BJ (cell line): ENCODE measurements at regions not wholly inside any gene's neighbourhood (a gene's known extent, or its start where the extent isn't known, plus 50 kb on each side); places are given as distances from the start of the nearest gene placed in this dataset.

Source experiments
- CTCF ChIA-PET: fragments of 350-600 bp; formaldehyde crosslinking; extraction: SDS; loops from one replicate; lab custom pipeline; 2021; ENCODE audit warnings: antibody characterized with exemption, inconsistent platforms; lab: Yijun Ruan, JAX
- POLR2A ChIA-PET: fragments of 300-600 bp; sonication (Branson Sonifier 250); formaldehyde crosslinking; extraction: SDS; loops from one replicate; lab custom pipeline; 2021; ENCODE audit warnings: antibody characterized with exemption; lab: Charles Lee
- DNase-seq: peaks from one replicate; pipeline ENCODE4 v3.0.0-alpha.2; 2011; ENCODE audit warnings: low read depth
- H3K27me3 ChIP-seq: 2 replicates; pipeline ENCODE4 v1.6.0; 2011; ENCODE audit warnings: low read length; ENCODE audit not compliant: control insufficient read depth, insufficient read depth
- H3K36me3 ChIP-seq: 2 replicates; pipeline ENCODE4 v1.5.1; 2011; ENCODE audit warnings: low read length; ENCODE audit not compliant: control insufficient read depth, insufficient read depth
- H3K4me3 ChIP-seq: 2 replicates; pipeline ENCODE4 v1.5.1; 2011; ENCODE audit warnings: low read depth, mild to moderate bottlenecking, control low read depth, low read length
- CTCF ChIP-seq: IDR thresholded peaks from 2 replicates; pipeline ENCODE4 v1.5.1; 2011; ENCODE audit warnings: low read depth, mild to moderate bottlenecking, control low read depth, inconsistent platforms, low read length, moderate library complexity; ENCODE audit not compliant: insufficient read depth

- peaks cover 6% of the 10 kb centered on the region for H3K27me3 ChIP-seq
- H3K36me3 ChIP-seq: no peaks in the 10 kb centered on the region
- POLR2A ChIA-PET: no interaction called here
- DNase-seq: no peak
- CTCF ChIA-PET: interaction anchor here (0.6 to 2.2 kb wide), 5 partner anchors 9 to 386 kb away, joined by 3 to 7 read pairs (median 5); no protein-coding TSS in a partner anchor
- no peak for TF ChIP-seq CTCF
- no peak overlapping the region for H3K4me3 ChIP-seq
These were observed 142.0 kb downstream of the FOXD2 start for GRCh38 chr1:47579809-47580208.

GRCh38 chr1:47580451-47580995 lies 142.7 kb downstream of the FOXD2 start:
- Histone ChIP-seq H3K27me3 (peaks cover 6% of the 10 kb centered on the region), H3K36me3 (no peaks in the 10 kb centered on the region), H3K4me3 (no peak overlapping the region)
- no peak for DNase-seq
- ChIA-PET POLR2A (interaction anchor here (0.7 kb wide), 1 partner anchor 9 kb away, joined by 3 read pairs; no protein-coding TSS in a partner anchor), CTCF (interaction anchor here (1.1 to 2.2 kb wide), 3 partner anchors 8 to 148 kb away, joined by 3 to 7 read pairs (median 6); no protein-coding TSS in a partner anchor)
- no peak for TF ChIP-seq CTCF

GRCh38 chr1:47582891-47583608 lies 145.2 kb downstream of the FOXD2 start:
- DNase-seq: no peak
- peaks cover 4% of the 10 kb centered on the region for H3K27me3 ChIP-seq
- POLR2A ChIA-PET: no interaction called here
- H3K36me3 ChIP-seq: no peaks in the 10 kb centered on the region
- no peak overlapping the region for H3K4me3 ChIP-seq
- CTCF ChIA-PET: interaction anchor here (0.6 kb wide), 1 partner anchor 13 kb away, joined by 6 read pairs; no protein-coding TSS in a partner anchor
- no peak for TF ChIP-seq CTCF

- Histone ChIP-seq H3K27me3 (peaks cover 5% of the 10 kb centered on the region), H3K36me3 (no peaks in the 10 kb centered on the region), H3K4me3 (no peak overlapping the region)
- CTCF ChIA-PET: no interaction called here
- no peak for DNase-seq
- TF ChIP-seq CTCF: no peak
- POLR2A ChIA-PET: no interaction called here
These were observed 146.4 kb downstream of the FOXD2 start for GRCh38 chr1:47584249-47584648.

- Histone ChIP-seq H3K27me3 (peaks cover 6% of the 10 kb centered on the region), H3K4me3 (no peak overlapping the region), H3K36me3 (no peaks in the 10 kb centered on the region)
- no peak for DNase-seq
- POLR2A ChIA-PET: no interaction called here
- CTCF ChIA-PET: interaction anchor here (1.2 kb wide), 1 partner anchor 12 kb away, joined by 3 read pairs; no protein-coding TSS in a partner anchor
- no peak for TF ChIP-seq CTCF
These were observed 147.5 kb downstream of the FOXD2 start for GRCh38 chr1:47585141-47585902.
